GM21619 (cell line): ENCODE measurements at regions not wholly inside any gene's neighbourhood (a gene's known extent, or its start where the extent isn't known, plus 50 kb on each side); places are given as distances from the start of the nearest gene placed in this dataset.
"Not testable (repeated sequence)": the region's sequence is repeated elsewhere in the genome, so short reads cannot be mapped to it uniquely, and the experiment has no call there.

Source experiments
- ATAC-seq: cut with Tn5 transposase; IDR thresholded peaks from one replicate; pipeline ENCODE4 v1.9.1; 2021; ENCODE audit not compliant: unreplicated experiment

GRCh38 chr7:130942211-130942964 is 208.4 kb upstream of the KLF14 start:
- ATAC-seq: no peak

GRCh38 chr7:130943336-130943901 is 209.4 kb upstream of the KLF14 start:
- ATAC-seq: no peak

- ATAC-seq: no peak
Observed at GRCh38 chr7:130943981-130944380, 210.0 kb upstream of the KLF14 start.

GRCh38 chr7:130944997-130945396 is 211.0 kb upstream of the KLF14 start:
- ATAC-seq: no peak

GRCh38 chr7:130945411-130945811 is 211.4 kb upstream of the KLF14 start:
- ATAC-seq: no peak

- no peak for ATAC-seq
Observed at GRCh38 chr7:130946114-130946513, 212.1 kb upstream of the KLF14 start.

- ATAC-seq: no peak
Observed at GRCh38 chr7:130947792-130948580, 214.0 kb upstream of the KLF14 start.

GRCh38 chr7:130948822-130949221 is 214.8 kb upstream of the KLF14 start:
- ATAC-seq: no peak

- no peak for ATAC-seq
Observed at GRCh38 chr7:130949550-130949949, 215.5 kb upstream of the KLF14 start.

- ATAC-seq: no peak
Observed at GRCh38 chr7:130950054-130950453, 216.0 kb upstream of the KLF14 start.

- no peak for ATAC-seq
Observed at GRCh38 chr7:130950741-130951140, 216.7 kb upstream of the KLF14 start.

- ATAC-seq: no peak
Observed at GRCh38 chr7:130951303-130951975, 217.4 kb upstream of the KLF14 start.

- no peak for ATAC-seq
Observed at GRCh38 chr7:130951976-130952876, 218.2 kb upstream of the KLF14 start.

GRCh38 chr7:130953196-130953595 is 219.2 kb upstream of the KLF14 start:
- ATAC-seq: no peak

GRCh38 chr7:130954918-130955564 is 221.0 kb upstream of the KLF14 start:
- ATAC-seq: no peak

GRCh38 chr7:130955565-130955919 is 221.5 kb upstream of the KLF14 start:
- no peak for ATAC-seq

- ATAC-seq: no peak
Observed at GRCh38 chr7:130956417-130957136, 222.6 kb upstream of the KLF14 start.

GRCh38 chr7:130957137-130957513 is 223.1 kb upstream of the KLF14 start:
- ATAC-seq: no peak

GRCh38 chr7:130957722-130958435 is 223.9 kb upstream of the KLF14 start:
- ATAC-seq: not testable (repeated sequence)
